NT2/D1 (cell line): ENCODE measurements at regions not wholly inside any gene's neighbourhood (a gene's known extent, or its start where the extent isn't known, plus 50 kb on each side); places are given as distances from the start of the nearest gene placed in this dataset.

Experiments used
- YY1 ChIP-seq: IDR thresholded peaks from 2 replicates; pipeline ENCODE4 v1.6.1; 2011; ENCODE audit not compliant: insufficient read length, insufficient read depth
- ZNF274 ChIP-seq: IDR thresholded peaks from 2 replicates; pipeline ENCODE4 v1.6.1; 2011; ENCODE audit warnings: mild to moderate bottlenecking, low read depth, low read length

- TF ChIP-seq YY1 (no peak), ZNF274 (no peak)
Measured at GRCh38 chr22:49080631-49081030, 747.0 kb downstream of the BRD1 start.
